ENCODE measurements at regions not wholly inside any gene's neighbourhood (a gene's known extent, or its start where the extent isn't known, plus 50 kb on each side); places are given as distances from the start of the nearest gene placed in this dataset.

DNA sequence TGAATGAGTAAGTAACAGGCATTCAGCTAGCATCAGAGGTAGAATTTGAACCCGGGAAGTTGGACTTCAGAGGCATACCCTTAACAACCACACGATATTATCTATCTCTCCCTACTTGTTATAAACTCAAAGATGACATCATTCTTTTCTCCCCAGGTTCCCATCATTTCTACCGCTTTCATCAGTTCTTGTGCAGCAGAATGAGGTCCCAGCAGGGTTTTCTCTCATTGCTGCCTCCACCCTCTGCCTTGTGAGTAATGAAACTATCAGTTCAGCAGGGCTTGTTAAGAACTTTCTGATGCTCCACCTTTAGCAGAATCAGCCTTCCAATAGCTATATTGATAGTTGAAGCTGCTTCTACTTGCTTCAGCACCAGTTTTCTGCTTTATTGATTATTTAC lies 487.5 kb upstream of the KCNMB2 start:
- H3K9me3 Mint-ChIP-seq, result no peaks in the 10 kb centered on the region
- no peaks in the 10 kb centered on the region for H3K4me1 Mint-ChIP-seq (ENCODE audit: low read depth)
- no peak overlapping the region for H3K27ac Mint-ChIP-seq
- no peaks in the 10 kb centered on the region for H3K27me3 Mint-ChIP-seq (ENCODE audit: low read depth)
- no peaks in the 10 kb centered on the region for H3K36me3 Mint-ChIP-seq (ENCODE audit: low read depth)
- no peak overlapping the region for H3K4me3 Mint-ChIP-seq

DNA sequence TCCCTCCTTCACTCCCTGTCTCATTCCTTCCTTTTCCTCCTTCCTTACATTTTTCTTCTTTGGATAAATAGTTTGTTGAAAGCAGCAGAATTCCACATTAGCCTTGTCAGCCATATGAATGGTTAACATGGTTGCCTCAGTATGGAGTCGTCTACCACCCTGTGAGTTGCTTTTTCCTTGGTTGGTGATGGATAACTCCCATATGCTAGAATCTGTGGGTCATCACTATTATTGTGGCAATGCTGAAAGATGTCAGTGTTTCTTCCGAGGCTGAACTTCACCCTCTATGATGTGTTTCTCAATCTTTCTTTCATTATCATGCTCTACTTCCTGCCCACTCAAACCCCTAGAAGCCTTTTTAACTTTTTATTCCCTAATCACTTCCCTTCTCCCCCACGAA lies 481.8 kb upstream of the KCNMB2 start:
- H3K9me3 Mint-ChIP-seq, result no peaks in the 10 kb centered on the region
- H3K4me1 Mint-ChIP-seq (ENCODE audit: low read depth), result peaks cover 1% of the 10 kb centered on the region
- no peak overlapping the region for H3K4me3 Mint-ChIP-seq
- no peak overlapping the region for H3K27ac Mint-ChIP-seq
- no peaks in the 10 kb centered on the region for H3K27me3 Mint-ChIP-seq (ENCODE audit: low read depth)
- H3K36me3 Mint-ChIP-seq (ENCODE audit: low read depth), result no peaks in the 10 kb centered on the region

DNA sequence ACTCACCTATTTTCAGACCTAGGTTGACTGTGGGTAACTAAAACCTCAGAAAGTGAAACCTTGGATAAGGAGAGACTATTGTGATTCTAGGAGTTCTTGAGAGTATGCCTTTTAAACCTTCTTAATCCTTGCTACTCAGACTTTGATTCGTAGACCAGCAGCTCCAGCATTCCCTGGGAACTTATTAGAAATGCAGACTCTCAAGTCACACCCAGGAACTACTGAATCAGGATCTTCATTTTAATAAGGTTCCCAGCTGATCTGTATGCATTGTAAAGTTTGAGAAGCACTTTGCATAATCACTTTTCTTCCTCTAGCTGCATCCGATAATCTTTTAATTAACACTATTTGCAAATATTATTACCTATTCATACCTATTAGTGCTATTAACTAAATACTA lies 480.3 kb upstream of the KCNMB2 start:
- Mint-ChIP-seq H3K36me3 (ENCODE audit: low read depth) (no peaks in the 10 kb centered on the region), H3K4me3 (no peak overlapping the region), H3K4me1 (ENCODE audit: low read depth) (peaks cover 1% of the 10 kb centered on the region), H3K27me3 (ENCODE audit: low read depth) (no peaks in the 10 kb centered on the region), H3K27ac (no peak overlapping the region), H3K9me3 (no peaks in the 10 kb centered on the region)

DNA sequence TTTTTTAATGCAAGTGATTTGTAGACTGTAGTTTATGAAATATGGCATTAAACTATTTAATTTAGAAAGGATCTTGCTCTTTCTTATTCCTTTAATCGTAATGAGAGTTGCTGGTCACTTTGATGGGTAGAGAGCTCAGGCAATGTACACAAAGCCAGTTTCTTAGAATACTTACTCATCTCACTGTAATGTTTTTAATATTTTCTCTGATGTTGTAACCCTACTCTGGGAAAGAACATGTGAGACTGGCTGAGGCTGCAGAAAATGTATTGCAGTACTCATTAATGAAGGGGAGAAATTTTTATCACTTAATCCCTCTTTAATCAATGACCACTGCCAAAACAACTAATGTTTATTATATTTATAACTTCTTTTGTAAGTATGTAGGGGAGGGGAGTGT lies 479.4 kb upstream of the KCNMB2 start:
- H3K9me3 Mint-ChIP-seq, result no peaks in the 10 kb centered on the region
- H3K4me3 Mint-ChIP-seq, result no peak overlapping the region
- peaks cover 1% of the 10 kb centered on the region for H3K4me1 Mint-ChIP-seq (ENCODE audit: low read depth)
- H3K27ac Mint-ChIP-seq, result no peak overlapping the region
- H3K27me3 Mint-ChIP-seq (ENCODE audit: low read depth), result no peaks in the 10 kb centered on the region
- no peaks in the 10 kb centered on the region for H3K36me3 Mint-ChIP-seq (ENCODE audit: low read depth)

DNA sequence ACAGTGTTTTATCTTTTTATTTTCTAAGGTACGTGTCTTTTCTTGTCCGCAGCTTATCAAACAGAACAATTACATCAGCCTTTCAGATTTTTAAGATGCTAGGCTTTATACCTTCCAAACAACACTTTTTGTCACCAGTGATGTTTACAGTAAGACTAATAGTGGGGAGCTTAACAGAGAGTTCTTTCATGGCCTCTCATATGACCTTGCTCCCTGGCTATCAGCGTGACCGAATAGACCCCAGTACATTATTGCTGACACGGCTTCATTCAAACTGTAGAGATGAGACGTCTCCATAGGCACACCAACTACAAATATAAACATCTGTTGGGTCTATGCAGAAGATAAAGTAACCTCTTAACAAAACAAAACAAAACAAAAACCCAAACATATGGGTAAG lies 477.6 kb upstream of the KCNMB2 start:
- no peaks in the 10 kb centered on the region for H3K9me3 Mint-ChIP-seq
- peaks cover 1% of the 10 kb centered on the region for H3K4me1 Mint-ChIP-seq (ENCODE audit: low read depth)
- H3K27ac Mint-ChIP-seq, result no peak overlapping the region
- no peak overlapping the region for H3K4me3 Mint-ChIP-seq
- H3K27me3 Mint-ChIP-seq (ENCODE audit: low read depth), result no peaks in the 10 kb centered on the region
- no peaks in the 10 kb centered on the region for H3K36me3 Mint-ChIP-seq (ENCODE audit: low read depth)

DNA sequence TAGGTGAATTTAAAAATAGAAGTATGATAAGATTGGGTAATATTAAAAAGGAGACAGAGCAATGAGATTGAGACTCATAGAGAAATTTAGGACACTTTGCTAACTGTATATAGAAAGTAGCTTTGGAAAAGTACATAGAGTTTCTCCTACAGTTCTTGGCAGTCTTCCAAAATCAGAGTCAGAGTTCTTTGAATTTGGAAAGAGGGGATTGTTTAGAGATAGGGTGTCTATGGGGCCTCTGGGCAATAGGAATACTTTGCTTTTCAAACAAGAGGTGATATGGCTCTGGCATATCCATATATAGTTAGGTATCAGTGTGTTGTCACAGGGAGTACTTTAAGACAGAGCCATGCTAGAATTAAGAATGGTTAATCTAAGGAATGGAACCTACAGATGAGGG lies 477.1 kb upstream of the KCNMB2 start:
- H3K27ac Mint-ChIP-seq, result no peak overlapping the region

DNA sequence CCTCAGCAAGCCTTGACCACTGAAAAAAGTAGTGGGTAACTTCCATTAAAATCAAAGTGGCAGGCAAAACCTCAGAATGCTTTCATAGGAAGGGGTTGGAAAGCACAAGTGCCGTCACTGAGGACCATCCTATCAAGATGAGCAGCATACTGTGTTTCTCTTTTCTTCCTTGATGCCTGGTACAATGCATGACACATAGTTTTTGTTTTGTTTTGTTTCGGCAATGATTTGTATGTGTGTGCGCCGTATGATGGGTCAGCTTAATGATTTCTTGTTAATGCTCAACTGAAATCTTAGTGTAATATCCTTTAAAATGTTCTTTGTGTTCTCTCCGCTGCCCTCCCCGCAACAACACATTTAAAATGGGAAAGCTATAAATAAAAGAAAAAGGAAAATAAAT lies 476.4 kb upstream of the KCNMB2 start:
- H3K9me3 Mint-ChIP-seq, result no peaks in the 10 kb centered on the region
- no peaks in the 10 kb centered on the region for H3K4me1 Mint-ChIP-seq (ENCODE audit: low read depth)
- H3K4me3 Mint-ChIP-seq, result no peak overlapping the region
- H3K36me3 Mint-ChIP-seq (ENCODE audit: low read depth), result no peaks in the 10 kb centered on the region
- no peaks in the 10 kb centered on the region for H3K27me3 Mint-ChIP-seq (ENCODE audit: low read depth)
- no peak overlapping the region for H3K27ac Mint-ChIP-seq

More for the DNA sequence above, 477.1 kb upstream of the KCNMB2 start:
- Mint-ChIP-seq H3K9me3 (no peaks in the 10 kb centered on the region), H3K27me3 (ENCODE audit: low read depth) (no peaks in the 10 kb centered on the region), H3K4me3 (no peak overlapping the region), H3K36me3 (ENCODE audit: low read depth) (no peaks in the 10 kb centered on the region), H3K4me1 (ENCODE audit: low read depth) (peaks cover 1% of the 10 kb centered on the region)

DNA sequence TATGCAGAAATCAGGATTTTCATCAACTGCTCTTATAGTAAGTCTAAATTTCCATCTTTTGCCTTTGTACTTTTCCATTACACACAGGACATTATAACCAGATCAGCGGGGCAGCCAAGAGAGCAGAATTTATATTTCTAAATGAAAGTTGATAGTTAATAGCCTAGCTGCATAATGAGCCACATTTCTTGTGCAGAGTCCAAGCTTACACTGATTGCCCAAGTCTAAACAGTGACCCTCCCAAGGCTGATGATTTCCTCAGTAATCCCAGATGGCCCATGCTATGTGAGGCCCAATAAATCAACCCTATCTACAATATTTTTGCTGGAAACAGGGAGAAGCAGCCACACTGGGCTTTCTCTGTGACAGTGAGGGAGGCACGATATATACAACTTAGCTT lies 475.8 kb upstream of the KCNMB2 start:
- no peaks in the 10 kb centered on the region for H3K9me3 Mint-ChIP-seq
- no peaks in the 10 kb centered on the region for H3K4me1 Mint-ChIP-seq (ENCODE audit: low read depth)
- H3K4me3 Mint-ChIP-seq, result no peak overlapping the region
- no peaks in the 10 kb centered on the region for H3K36me3 Mint-ChIP-seq (ENCODE audit: low read depth)
- no peaks in the 10 kb centered on the region for H3K27me3 Mint-ChIP-seq (ENCODE audit: low read depth)
- no peak overlapping the region for H3K27ac Mint-ChIP-seq

DNA sequence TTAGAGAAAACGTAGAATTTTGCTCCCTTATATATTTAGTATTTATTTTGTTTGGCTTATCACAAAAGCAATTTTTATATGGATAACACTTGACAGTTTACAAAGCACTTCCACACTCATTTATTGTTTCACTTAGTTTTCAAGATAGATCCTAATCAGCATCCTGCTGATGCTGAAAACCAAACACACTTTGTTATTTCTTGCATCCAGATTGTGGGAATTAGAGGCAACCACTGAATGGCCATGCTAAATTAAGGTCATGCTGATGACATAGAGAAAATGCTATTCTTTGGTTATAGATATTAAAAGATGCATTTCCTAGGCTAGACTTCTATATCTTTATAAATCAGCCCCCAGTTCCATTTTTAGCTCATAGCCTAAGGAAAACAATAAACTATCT lies 474.1 kb upstream of the KCNMB2 start:
- no peak overlapping the region for H3K4me3 Mint-ChIP-seq

DNA sequence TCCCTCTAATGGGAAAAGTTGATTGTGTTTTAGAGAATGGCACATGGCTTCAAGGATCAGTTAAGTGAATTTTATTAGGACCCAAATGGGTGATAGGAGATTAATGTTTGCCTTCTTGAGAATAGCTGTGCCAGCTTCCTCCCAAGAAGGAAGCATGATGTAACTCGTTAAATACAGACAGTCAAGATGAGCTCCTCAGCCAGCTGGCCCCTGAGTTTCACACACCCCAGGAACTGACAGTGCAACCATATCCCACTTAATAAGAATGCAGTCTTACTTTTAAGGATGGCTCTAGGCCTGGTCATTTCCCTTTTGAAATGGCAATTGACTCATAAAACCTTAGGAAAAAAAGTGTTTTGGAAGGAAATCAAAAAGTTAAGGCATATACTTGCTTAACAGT lies 472.8 kb upstream of the KCNMB2 start:
- H3K27me3 Mint-ChIP-seq (ENCODE audit: low read depth), result no peaks in the 10 kb centered on the region
- H3K36me3 Mint-ChIP-seq (ENCODE audit: low read depth), result no peaks in the 10 kb centered on the region
- no peak overlapping the region for H3K27ac Mint-ChIP-seq
- H3K4me3 Mint-ChIP-seq, result no peak overlapping the region
- H3K9me3 Mint-ChIP-seq, result no peaks in the 10 kb centered on the region
- no peaks in the 10 kb centered on the region for H3K4me1 Mint-ChIP-seq (ENCODE audit: low read depth)

More for the DNA sequence above, 474.1 kb upstream of the KCNMB2 start:
- H3K27ac Mint-ChIP-seq, result no peak overlapping the region
- no peaks in the 10 kb centered on the region for H3K4me1 Mint-ChIP-seq (ENCODE audit: low read depth)
- H3K27me3 Mint-ChIP-seq (ENCODE audit: low read depth), result no peaks in the 10 kb centered on the region
- no peaks in the 10 kb centered on the region for H3K36me3 Mint-ChIP-seq (ENCODE audit: low read depth)
- H3K9me3 Mint-ChIP-seq, result no peaks in the 10 kb centered on the region

DNA sequence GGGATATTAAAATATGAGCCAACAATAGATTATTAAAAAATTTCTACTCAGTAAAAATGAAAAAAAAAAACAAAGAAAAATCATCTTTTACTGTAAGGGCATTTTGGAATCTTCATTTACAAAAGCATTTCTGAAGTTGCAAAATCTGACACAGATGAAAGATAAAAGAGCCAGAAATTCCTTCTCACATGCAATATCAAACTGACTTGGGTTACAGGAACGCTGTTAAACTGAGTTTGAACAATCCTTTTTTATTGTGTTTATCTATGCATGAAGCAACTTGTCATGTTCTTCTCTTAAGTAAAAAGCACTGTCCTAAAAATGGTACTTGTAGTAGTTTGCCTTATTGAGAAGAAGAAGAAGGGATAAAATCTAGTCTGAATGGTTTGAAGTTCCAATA lies 468.5 kb upstream of the KCNMB2 start:
- Mint-ChIP-seq H3K4me1 (ENCODE audit: low read depth) (no peaks in the 10 kb centered on the region), H3K9me3 (no peaks in the 10 kb centered on the region), H3K36me3 (ENCODE audit: low read depth) (no peaks in the 10 kb centered on the region), H3K27ac (no peak overlapping the region), H3K4me3 (no peak overlapping the region), H3K27me3 (ENCODE audit: low read depth) (no peaks in the 10 kb centered on the region)

DNA sequence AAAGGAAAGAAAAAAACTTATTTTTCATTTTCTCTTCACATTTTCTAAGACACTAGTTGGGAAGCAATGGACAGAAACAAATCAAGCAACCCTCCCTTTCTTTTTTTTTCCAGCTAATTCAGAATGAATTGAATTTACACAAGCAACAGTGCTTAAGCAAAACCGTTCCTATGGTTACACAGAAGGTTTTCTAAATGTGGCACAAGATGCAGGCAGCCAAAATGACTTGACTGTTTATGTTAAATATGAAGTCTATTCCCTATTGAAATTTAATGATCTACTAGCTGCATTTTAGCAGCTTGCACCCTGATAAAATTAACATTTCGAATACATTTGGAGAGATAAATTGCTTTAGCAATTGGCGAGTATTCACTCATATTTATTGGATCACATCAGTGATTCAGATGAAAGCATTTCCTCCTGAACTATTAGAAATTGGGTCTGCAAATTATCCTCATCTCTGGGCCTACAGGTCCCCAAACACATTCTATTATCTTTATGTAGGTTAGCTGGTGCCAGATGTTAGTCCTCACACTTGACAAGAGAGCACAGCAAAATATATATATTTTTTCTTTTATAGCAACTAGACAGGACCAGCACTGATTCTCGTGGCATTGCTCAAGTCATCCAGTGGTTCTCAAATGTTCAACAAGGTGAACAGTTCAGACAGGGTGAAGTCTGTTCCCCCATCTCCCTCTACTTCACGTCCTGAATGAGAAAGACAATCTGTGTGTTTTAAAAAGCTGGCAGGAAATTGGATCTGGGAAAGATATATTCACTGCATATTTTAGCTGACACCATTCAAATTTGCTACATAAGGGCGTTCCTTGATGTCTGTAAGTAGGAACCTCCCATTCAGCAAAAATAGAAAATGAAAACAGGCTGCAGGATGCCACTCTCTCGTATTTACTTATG lies 463.6 kb upstream of the KCNMB2 start:
- Mint-ChIP-seq H3K36me3 (ENCODE audit: low read depth) (no peaks in the 10 kb centered on the region), H3K9me3 (no peaks in the 10 kb centered on the region), H3K4me3 (no peak overlapping the region), H3K27ac (no peak overlapping the region), H3K4me1 (ENCODE audit: low read depth) (peaks cover 4% of the 10 kb centered on the region), H3K27me3 (ENCODE audit: low read depth) (no peaks in the 10 kb centered on the region)

DNA sequence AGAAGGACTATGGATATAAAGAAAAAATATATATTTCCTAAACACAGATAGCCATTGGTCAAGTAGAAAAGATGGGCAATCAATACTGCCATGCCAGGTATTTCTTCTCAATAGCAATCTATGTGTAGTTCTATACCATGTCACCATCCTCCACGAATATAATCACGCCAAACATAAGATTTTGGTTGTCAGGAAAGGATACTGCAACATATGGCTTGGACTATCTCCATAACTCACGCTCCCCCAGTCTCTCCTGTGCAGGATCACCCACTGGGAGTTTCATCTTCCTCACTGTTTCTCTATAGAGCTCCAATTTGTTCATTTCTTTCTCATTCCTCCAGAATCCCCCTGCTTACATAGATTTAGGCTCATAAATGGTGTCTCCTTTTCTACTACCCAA lies 462.9 kb upstream of the KCNMB2 start:
- no peaks in the 10 kb centered on the region for H3K36me3 Mint-ChIP-seq (ENCODE audit: low read depth)
- H3K9me3 Mint-ChIP-seq, result no peaks in the 10 kb centered on the region
- no peak overlapping the region for H3K27ac Mint-ChIP-seq
- H3K4me3 Mint-ChIP-seq, result no peak overlapping the region
- H3K27me3 Mint-ChIP-seq (ENCODE audit: low read depth), result no peaks in the 10 kb centered on the region
- peaks cover 4% of the 10 kb centered on the region for H3K4me1 Mint-ChIP-seq (ENCODE audit: low read depth)

DNA sequence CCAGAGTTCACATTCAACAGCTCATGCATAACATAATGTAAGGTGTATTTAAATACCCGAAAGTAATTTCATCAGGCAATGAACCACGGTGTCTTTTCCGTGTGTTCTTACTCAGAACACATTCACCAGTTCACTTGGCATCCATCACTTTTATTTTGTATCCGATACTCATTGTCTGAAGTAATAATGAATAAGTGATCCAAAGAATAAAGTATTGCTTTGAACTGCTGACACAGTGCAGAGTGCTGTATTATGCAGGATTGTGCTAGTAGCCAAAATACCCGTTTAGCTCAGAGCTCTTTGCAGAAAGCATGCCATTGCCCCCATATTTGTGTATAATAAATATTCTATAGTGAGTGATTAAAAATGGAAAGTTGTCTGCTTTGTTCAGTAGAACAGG lies 460.9 kb upstream of the KCNMB2 start:
- no peaks in the 10 kb centered on the region for H3K9me3 Mint-ChIP-seq
- no peaks in the 10 kb centered on the region for H3K27me3 Mint-ChIP-seq (ENCODE audit: low read depth)
- no peak overlapping the region for H3K4me3 Mint-ChIP-seq
- H3K27ac Mint-ChIP-seq, result no peak overlapping the region
- peaks cover 4% of the 10 kb centered on the region for H3K4me1 Mint-ChIP-seq (ENCODE audit: low read depth)
- H3K36me3 Mint-ChIP-seq (ENCODE audit: low read depth), result no peaks in the 10 kb centered on the region

DNA sequence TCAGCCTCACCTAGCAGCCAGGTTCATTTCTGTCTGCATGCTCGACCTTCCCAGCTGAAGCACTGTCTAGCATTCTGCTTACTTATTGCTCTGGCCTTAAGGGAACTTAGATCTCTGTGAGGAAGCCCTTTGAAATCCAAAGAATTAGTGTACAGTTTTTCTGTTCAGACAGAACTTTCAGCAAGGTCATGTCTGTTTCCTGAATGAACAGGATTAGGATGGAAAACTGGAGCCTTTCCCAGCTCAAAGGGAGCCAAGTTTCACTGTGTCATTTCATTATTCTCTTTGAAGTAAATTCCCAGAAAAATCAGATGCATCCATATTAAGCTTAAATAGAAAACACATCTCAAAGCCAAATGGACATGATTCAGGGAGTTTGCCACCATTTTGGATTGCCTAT lies 457.3 kb upstream of the KCNMB2 start:
- no peak overlapping the region for H3K27ac Mint-ChIP-seq
- H3K4me1 Mint-ChIP-seq (ENCODE audit: low read depth), result peaks cover 4% of the 10 kb centered on the region
- no peaks in the 10 kb centered on the region for H3K27me3 Mint-ChIP-seq (ENCODE audit: low read depth)
- no peaks in the 10 kb centered on the region for H3K36me3 Mint-ChIP-seq (ENCODE audit: low read depth)
- H3K9me3 Mint-ChIP-seq, result no peaks in the 10 kb centered on the region
- H3K4me3 Mint-ChIP-seq, result no peak overlapping the region
